H1 (cell line): ENCODE measurements at regions not wholly inside any gene's neighbourhood (a gene's known extent, or its start where the extent isn't known, plus 50 kb on each side); places are given as distances from the start of the nearest gene placed in this dataset.

Experiments used
- POU5F1 ChIP-seq: IDR thresholded peaks from 2 replicates; pipeline ENCODE4 v1.6.1; 2011; ENCODE audit warnings: low read depth, mild to moderate bottlenecking, low read length, moderate library complexity
- RBBP5 ChIP-seq: IDR thresholded peaks from 2 replicates; pipeline ENCODE4 v1.7.1; 2012; ENCODE audit warnings: low read depth, mild to moderate bottlenecking, inconsistent platforms, low read length, moderate library complexity, borderline replicate concordance
- RFX5 ChIP-seq: IDR thresholded peaks from 2 replicates; pipeline ENCODE4 v1.6.1; 2011; ENCODE audit warnings: low read depth, low read length, improper control_type of control experiment, borderline replicate concordance
- TF ChIP-seq, protein P1 (sequence below): IDR thresholded peaks from 2 replicates; pipeline ENCODE4 v1.6.1; 2012; ENCODE audit warnings: inconsistent platforms

DNA sequence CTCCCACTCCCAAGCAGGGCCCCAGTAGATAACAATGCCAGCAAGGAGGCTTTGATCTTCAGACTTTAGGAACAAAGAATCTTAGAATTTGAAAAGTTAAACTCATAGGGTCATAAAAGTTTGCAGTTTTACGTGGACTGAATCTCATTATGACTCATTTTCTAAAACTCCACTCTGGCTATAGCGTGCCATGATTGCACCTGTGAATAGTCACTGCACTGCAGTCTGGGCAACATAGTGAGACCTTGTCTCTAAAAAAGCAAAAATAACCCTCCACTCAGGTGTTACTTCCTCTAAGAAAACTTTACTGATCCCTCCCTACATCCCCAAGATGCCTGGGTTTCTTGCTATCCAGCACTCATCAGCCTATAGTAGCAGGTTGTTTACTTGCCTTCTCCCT lies 104.5 kb downstream of the IL20RB start (continued):
- TF ChIP-seq RBBP5 (no peak), POU5F1 (no peak), RFX5 (no peak)
- TF ChIP-seq, protein P1, sequence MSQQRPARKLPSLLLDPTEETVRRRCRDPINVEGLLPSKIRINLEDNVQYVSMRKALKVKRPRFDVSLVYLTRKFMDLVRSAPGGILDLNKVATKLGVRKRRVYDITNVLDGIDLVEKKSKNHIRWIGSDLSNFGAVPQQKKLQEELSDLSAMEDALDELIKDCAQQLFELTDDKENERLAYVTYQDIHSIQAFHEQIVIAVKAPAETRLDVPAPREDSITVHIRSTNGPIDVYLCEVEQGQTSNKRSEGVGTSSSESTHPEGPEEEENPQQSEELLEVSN, result no peak
